K562 (cell line): ENCODE measurements at regions not wholly inside any gene's neighbourhood (a gene's known extent, or its start where the extent isn't known, plus 50 kb on each side); places are given as distances from the start of the nearest gene placed in this dataset.

Experiments used
- ATAC-seq: fragments of 200-7000 bp; cut with Tn5 transposase; 3 replicates; pipeline ENCODE4 v1.9.1; 2020; ENCODE audit warnings: moderate library complexity
- BruUV-seq: library from RNA; stranded (reverse); fragments of 400-500 nt; replicated peaks from 2 replicates; lab custom pipeline; 2021; lab: Mats Ljungman, UMichigan
- CTCF ChIA-PET: fragments of 300-600 bp; formaldehyde crosslinking; extraction: SDS; loops from one replicate; lab custom pipeline; 2021; ENCODE audit warnings: low intra/inter-chr PET ratio; lab: Yijun Ruan, JAX
- POLR2A ChIA-PET: fragments of 300-600, 350-650 bp; sonication (Branson Sonifier 250); formaldehyde crosslinking; extraction: SDS; loops from one replicate; lab custom pipeline; 2021; ENCODE audit warnings: antibody characterized with exemption, inconsistent platforms; lab: Yijun Ruan, JAX
- DNase-seq, 4 experiments: peaks; one replicate each; pipeline versions ENCODE4 v3.0.0 to v3.0.0-alpha.2; 2011 to 2018; ENCODE audit warnings: low spot score in 3 of 4, mixed read lengths in 3 of 4; ENCODE audit errors: extremely low read depth in 1 of 4
- FAIRE-seq: peaks from 2 replicates; lab custom pipeline; 2011; peaks lifted over from hg19 to GRCh38; lab: Jason Lieb, UNC
- H2AFZ ChIP-seq: 2 replicates; pipeline ENCODE4 v1.6.0; 2011; ENCODE audit warnings: low read depth, low read length, control low read depth, inconsistent platforms
- H3K27ac ChIP-seq: fragments of 200-600 bp; 3 replicates; pipeline ENCODE4 v1.8.0; 2011; ENCODE audit warnings: low read depth, mild to moderate bottlenecking, control low read depth, inconsistent platforms, low read length, moderate library complexity, mixed read lengths; ENCODE audit errors: extremely low read depth
- H3K27me3 ChIP-seq, 2 experiments: fragments of 300-600 bp in 1 of 2; 2 replicates in 1 of 2; 3 replicates in 1 of 2; pipeline versions ENCODE4 v1.6.0 to v1.8.0; 2011; ENCODE audit warnings: inconsistent platforms in 2 of 2, low read length in 2 of 2, mild to moderate bottlenecking in 1 of 2, mixed read lengths in 1 of 2, moderate library complexity in 1 of 2; ENCODE audit not compliant: control insufficient read depth in 2 of 2, insufficient read depth in 2 of 2
- H3K36me3 ChIP-seq: fragments of 300-600 bp; 3 replicates; pipeline ENCODE4 v1.8.0; 2011; ENCODE audit warnings: mild to moderate bottlenecking, low read length, inconsistent platforms; ENCODE audit not compliant: control insufficient read depth, insufficient read depth
- H3K4me1 ChIP-seq, 2 experiments: fragments of 200-600 bp in 1 of 2; replicated peaks in 1 of 2; 2 replicates in 1 of 2; 3 replicates in 1 of 2; pipeline versions ENCODE4 v1.5.1 to v1.8.0; 2011; ENCODE audit warnings: inconsistent platforms in 2 of 2, low read length in 2 of 2, mild to moderate bottlenecking in 1 of 2, mixed read lengths in 1 of 2, moderate library complexity in 1 of 2; ENCODE audit not compliant: control insufficient read depth in 2 of 2, insufficient read depth in 2 of 2
- H3K4me2 ChIP-seq: 2 replicates; pipeline ENCODE4 v1.6.1; 2011; ENCODE audit warnings: low read length, control low read depth, inconsistent platforms, mixed read lengths; ENCODE audit not compliant: insufficient read depth
- H3K4me3 ChIP-seq: fragments of 200-600 bp; sonication (generic), shearing (Covaris generic); 2 replicates; pipeline ENCODE4 v1.5.1; 2016; ENCODE audit warnings: control low read depth, inconsistent platforms
- H3K79me2 ChIP-seq: fragments of 200-600 bp; 3 replicates; pipeline ENCODE4 v1.8.0; 2011; ENCODE audit warnings: low read length, inconsistent platforms; ENCODE audit not compliant: control insufficient read depth, insufficient read depth
- H3K9ac ChIP-seq, 2 experiments: 2 replicates each; pipeline versions ENCODE4 v1.6.0 to v1.6.1; 2011; ENCODE audit warnings: low read depth in 2 of 2, low read length in 2 of 2, control low read depth in 1 of 2, inconsistent platforms in 1 of 2, mild to moderate bottlenecking in 1 of 2, mixed read lengths in 1 of 2; ENCODE audit not compliant: insufficient read depth in 1 of 2
- H3K9me1 ChIP-seq: one replicate; pipeline ENCODE4 v1.6.0; 2011; ENCODE audit warnings: inconsistent platforms, mild to moderate bottlenecking, low read length, moderate library complexity; ENCODE audit not compliant: control insufficient read depth, insufficient read depth
- H3K9me3 ChIP-seq: replicated peaks from 2 replicates; pipeline ENCODE4 v1.5.1; 2011; ENCODE audit warnings: low read depth, low read length, inconsistent platforms; ENCODE audit not compliant: control insufficient read depth, insufficient read depth
- H4K20me1 ChIP-seq: replicated peaks from 2 replicates; pipeline ENCODE4 v1.6.1; 2011; ENCODE audit warnings: low read length, inconsistent platforms, mixed read lengths; ENCODE audit not compliant: control insufficient read depth, insufficient read depth
- CAMTA2 ChIP-seq: fragments of 250-450 bp; sonication (Bioruptor Pico); conservative IDR thresholded peaks from 2 replicates; pipeline ENCODE4 v1.5.1; 2022
- ELF1 ChIP-seq: fragments of 200-800 bp; sonication (Bioruptor generic); IDR thresholded peaks from 2 replicates; pipeline ENCODE4 v1.6.1; 2016; ENCODE audit warnings: missing genetic modification characterization, missing compliant biosample characterization
- FOSL1 ChIP-seq: fragments of 200-800 bp; sonication (Bioruptor generic); conservative IDR thresholded peaks from 2 replicates; pipeline ENCODE4 v1.6.1; 2016; ENCODE audit warnings: missing genetic modification characterization, missing compliant biosample characterization
- FUS ChIP-seq: fragments of 200-400 bp; formaldehyde crosslinking; optimal IDR thresholded peaks from 2 replicates; pipeline ENCODE3; 2017; ENCODE audit warnings: low read depth, low read length
- KAT7 ChIP-seq: sonication (generic); formaldehyde crosslinking; IDR thresholded peaks from 2 replicates; pipeline ENCODE4 v1.8.0; 2022; ENCODE audit warnings: missing genetic modification reagents, mild to moderate bottlenecking, borderline replicate concordance
- NR2C1 ChIP-seq, 2 experiments: fragments of 450-650 bp; IDR thresholded peaks; 2 replicates each; pipeline ENCODE4 v1.6.1; 2017; ENCODE audit warnings: mild to moderate bottlenecking in 2 of 2, antibody characterized with exemption in 1 of 2, inconsistent platforms in 1 of 2, missing compliant biosample characterization in 1 of 2, missing genetic modification characterization in 1 of 2
- SETDB1 ChIP-seq: IDR thresholded peaks from one replicate; pipeline ENCODE4 v1.6.1; 2012; ENCODE audit warnings: low read length, control low read depth, inconsistent platforms
- SMAD4 ChIP-seq: fragments of 250-450 bp; sonication (Bioruptor Pico); conservative IDR thresholded peaks from 2 replicates; pipeline ENCODE4 v1.8.0; 2021; ENCODE audit warnings: inconsistent platforms, mild to moderate bottlenecking, moderate library complexity
- ZNF436 ChIP-seq: fragments of 250-450, 450-650 bp; sonication (Bioruptor Pico); formaldehyde crosslinking; IDR thresholded peaks from 2 replicates; pipeline ENCODE4 v1.7.0; 2020; ENCODE audit warnings: mild to moderate bottlenecking
- WGBS: fragments of 100-300 bp; shearing (Covaris generic); methylation state at CpG from one replicate; pipeline ENCODE4 v1.1.6; 2016; ENCODE audit warnings: low coverage, mixed read lengths; ENCODE audit not compliant: insufficient coverage; ENCODE audit errors: missing lambda C conversion rate; 5-methylcytosine and 5-hydroxymethylcytosine counted together
- in situ Hi-C: fragments of 300-500 bp; cut with MboI; formaldehyde crosslinking; loops from 4 replicates; pipeline ENCODE4 v1.15.0; 2018; ENCODE audit warnings: inconsistent platforms, mixed read lengths
- intact Hi-C: fragments of 100-400 bp; cut with micrococcal nuclease; formaldehyde crosslinking; loops from 2 replicates; pipeline ENCODE4 v1.14.2; 2022
- TF ChIP-seq, protein P1 (sequence below), 2 experiments: fragments of 450-650 bp; IDR thresholded peaks; 2 replicates each; pipeline ENCODE4 v1.6.1; 2016; ENCODE audit warnings: mild to moderate bottlenecking in 2 of 2, borderline replicate concordance in 1 of 2, low read depth in 1 of 2, moderate library complexity in 1 of 2
- TF ChIP-seq, protein P2 (sequence below): fragments of 450-650 bp; IDR thresholded peaks from 2 replicates; pipeline ENCODE4 v1.6.1; 2016; ENCODE audit warnings: mild to moderate bottlenecking
- TF ChIP-seq, protein P3 (sequence below): sonication (generic); formaldehyde crosslinking; IDR thresholded peaks from 2 replicates; pipeline ENCODE4 v1.8.0; 2022; ENCODE audit warnings: missing genetic modification reagents, mild to moderate bottlenecking, borderline replicate concordance

DNA sequence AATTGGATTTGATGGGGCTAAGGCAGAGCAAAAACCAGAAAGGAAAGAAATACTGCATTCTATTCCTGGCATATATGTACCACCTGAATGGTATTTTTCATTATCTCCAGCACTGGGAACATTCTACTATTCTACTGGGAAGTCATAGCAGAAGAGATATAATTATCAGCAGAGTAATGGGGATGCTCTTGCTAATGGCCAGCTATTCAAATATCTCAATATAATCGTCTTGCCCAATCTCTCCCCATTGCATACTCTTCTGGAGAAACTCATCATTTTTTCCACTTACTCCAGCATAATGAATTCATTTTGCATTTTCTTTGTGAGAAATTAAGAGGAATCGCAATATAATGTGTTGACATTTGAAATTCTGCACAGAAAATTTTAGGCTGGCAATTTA, 1794.7 kb upstream of the PIK3C3 start:
- no TSS peak for BruUV-seq
- POLR2A ChIA-PET: no interaction called here
- in situ Hi-C loops: no loop called here
- TF ChIP-seq, protein P1, sequence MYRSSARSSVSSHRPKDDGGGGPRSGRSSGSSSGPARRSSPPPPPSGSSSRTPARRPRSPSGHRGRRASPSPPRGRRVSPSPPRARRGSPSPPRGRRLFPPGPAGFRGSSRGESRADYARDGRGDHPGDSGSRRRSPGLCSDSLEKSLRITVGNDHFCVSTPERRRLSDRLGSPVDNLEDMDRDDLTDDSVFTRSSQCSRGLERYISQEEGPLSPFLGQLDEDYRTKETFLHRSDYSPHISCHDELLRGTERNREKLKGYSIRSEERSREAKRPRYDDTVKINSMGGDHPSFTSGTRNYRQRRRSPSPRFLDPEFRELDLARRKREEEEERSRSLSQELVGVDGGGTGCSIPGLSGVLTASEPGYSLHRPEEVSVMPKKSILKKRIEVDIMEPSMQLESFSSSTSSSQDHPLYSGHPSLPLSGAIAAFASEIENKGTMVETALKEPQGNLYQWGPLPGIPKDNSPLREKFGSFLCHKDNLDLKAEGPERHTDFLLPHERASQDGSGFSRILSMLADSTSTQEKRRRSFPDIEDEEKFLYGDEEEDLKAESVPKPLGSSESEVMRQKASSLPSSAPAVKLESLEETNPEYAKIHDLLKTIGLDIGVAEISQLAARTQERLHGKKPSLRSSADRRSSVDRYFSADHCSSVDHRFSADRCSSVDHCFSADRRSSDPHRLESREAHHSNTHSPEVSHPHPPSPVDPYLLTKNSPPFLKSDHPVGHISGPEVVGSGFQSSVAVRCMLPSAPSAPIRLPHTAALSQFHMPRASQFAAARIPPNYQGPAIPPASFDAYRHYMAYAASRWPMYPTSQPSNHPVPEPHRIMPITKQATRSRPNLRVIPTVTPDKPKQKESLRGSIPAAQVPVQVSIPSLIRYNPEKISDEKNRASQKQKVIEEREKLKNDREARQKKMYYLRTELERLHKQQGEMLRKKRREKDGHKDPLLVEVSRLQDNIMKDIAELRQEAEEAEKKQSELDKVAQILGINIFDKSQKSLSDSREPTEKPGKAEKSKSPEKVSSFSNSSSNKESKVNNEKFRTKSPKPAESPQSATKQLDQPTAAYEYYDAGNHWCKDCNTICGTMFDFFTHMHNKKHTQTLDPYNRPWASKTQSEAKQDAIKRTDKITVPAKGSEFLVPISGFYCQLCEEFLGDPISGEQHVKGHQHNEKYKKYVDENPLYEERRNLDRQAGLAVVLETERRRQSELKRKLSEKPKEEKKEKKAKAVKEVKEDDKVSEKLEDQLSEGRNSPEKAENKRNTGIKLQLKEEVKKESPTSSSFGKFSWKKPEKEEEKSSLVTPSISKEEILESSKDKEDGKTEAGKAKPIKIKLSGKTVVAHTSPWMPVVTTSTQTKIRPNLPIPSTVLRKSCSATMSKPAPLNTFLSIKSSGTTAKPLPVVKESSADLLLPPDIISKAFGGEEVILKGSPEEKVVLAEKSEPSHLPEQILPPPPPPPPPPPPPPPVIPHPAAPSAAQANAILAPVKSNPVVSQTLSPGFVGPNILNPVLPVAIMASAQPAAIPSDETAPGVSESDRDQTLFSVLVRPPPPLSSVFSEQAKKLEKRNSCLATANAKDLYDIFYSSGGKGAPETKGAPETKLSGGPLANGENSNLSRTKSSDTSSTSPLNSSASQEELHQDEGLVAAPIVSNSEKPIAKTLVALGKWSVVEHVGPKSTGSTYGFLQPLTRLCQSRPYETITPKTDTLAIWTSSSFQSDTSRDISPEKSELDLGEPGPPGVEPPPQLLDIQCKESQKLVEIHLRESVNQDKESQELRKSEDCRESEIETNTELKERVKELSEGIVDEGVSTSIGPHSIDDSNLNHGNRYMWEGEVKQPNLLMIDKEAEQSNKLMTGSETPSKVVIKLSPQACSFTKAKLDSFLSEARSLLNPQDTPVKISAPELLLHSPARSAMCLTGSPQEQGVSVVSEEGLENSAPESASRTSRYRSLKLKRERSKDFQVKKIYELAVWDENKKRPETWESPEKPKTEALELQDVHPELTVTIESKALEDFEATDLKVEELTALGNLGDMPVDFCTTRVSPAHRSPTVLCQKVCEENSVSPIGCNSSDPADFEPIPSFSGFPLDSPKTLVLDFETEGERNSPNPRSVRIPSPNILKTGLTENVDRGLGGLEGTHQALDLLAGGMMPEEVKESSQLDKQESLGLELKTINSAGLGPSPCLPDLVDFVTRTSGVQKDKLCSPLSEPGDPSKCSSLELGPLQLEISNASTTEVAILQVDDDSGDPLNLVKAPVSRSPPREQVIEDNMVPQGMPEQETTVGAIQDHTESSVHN (IDR thresholded peaks at IDR 0.05; ENCODE audit: borderline replicate concordance in 1 of 2, low read depth in 1 of 2): no peak
- TF ChIP-seq ELF1 (tag): no peak
- no peak for TF ChIP-seq KAT7 (CRISPR knock-in tag)
- no peak for TF ChIP-seq NR2C1 (IDR thresholded peaks at IDR 0.05)
- TF ChIP-seq NR2C1 (tag; IDR thresholded peaks at IDR 0.05): no peak
- TF ChIP-seq FOSL1 (tag): no peak
- TF ChIP-seq ZNF436 (CRISPR knock-in tag): no peak
- TF ChIP-seq FUS: no peak
- TF ChIP-seq, protein P2, sequence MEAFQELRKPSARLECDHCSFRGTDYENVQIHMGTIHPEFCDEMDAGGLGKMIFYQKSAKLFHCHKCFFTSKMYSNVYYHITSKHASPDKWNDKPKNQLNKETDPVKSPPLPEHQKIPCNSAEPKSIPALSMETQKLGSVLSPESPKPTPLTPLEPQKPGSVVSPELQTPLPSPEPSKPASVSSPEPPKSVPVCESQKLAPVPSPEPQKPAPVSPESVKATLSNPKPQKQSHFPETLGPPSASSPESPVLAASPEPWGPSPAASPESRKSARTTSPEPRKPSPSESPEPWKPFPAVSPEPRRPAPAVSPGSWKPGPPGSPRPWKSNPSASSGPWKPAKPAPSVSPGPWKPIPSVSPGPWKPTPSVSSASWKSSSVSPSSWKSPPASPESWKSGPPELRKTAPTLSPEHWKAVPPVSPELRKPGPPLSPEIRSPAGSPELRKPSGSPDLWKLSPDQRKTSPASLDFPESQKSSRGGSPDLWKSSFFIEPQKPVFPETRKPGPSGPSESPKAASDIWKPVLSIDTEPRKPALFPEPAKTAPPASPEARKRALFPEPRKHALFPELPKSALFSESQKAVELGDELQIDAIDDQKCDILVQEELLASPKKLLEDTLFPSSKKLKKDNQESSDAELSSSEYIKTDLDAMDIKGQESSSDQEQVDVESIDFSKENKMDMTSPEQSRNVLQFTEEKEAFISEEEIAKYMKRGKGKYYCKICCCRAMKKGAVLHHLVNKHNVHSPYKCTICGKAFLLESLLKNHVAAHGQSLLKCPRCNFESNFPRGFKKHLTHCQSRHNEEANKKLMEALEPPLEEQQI: no peak
- TF ChIP-seq SETDB1: no peak
- TF ChIP-seq, protein P3, sequence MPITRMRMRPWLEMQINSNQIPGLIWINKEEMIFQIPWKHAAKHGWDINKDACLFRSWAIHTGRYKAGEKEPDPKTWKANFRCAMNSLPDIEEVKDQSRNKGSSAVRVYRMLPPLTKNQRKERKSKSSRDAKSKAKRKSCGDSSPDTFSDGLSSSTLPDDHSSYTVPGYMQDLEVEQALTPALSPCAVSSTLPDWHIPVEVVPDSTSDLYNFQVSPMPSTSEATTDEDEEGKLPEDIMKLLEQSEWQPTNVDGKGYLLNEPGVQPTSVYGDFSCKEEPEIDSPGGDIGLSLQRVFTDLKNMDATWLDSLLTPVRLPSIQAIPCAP (CRISPR knock-in tag): no peak
- no peak for TF ChIP-seq CAMTA2 (CRISPR knock-in tag)
- no peak for TF ChIP-seq SMAD4

More for the DNA sequence above, 1794.7 kb upstream of the PIK3C3 start:
- Histone ChIP-seq H3K9ac (no peak overlapping the region), H3K4me1 (no peaks in the 10 kb centered on the region), H3K9me1 (no peaks in the 10 kb centered on the region), H3K4me3 (no peak overlapping the region), H4K20me1 (no peaks in the 10 kb centered on the region), H3K9me3 (no peaks in the 10 kb centered on the region), H2AFZ (no peak overlapping the region), H3K27me3 (no peaks in the 10 kb centered on the region), H3K27ac (no peak overlapping the region), H3K79me2 (no peaks in the 10 kb centered on the region), H3K4me2 (no peak overlapping the region), H3K36me3 (no peaks in the 10 kb centered on the region)
- CTCF ChIA-PET: no interaction called here
- ATAC-seq (no peak), FAIRE-seq (no peak), DNase-seq (no peak)
- intact Hi-C loops: no loop called here
- 0% methylated on average over 2 of the region's 2 CpGs for WGBS
